CD4-positive, CD25-positive, alpha-beta regulatory T cell (primary cell): ENCODE measurements at regions not wholly inside any gene's neighbourhood (a gene's known extent, or its start where the extent isn't known, plus 50 kb on each side); places are given as distances from the start of the nearest gene placed in this dataset.

ENCODE experiments used
- ATAC-seq, 2 donors: fragments of 150-1000 bp; cut with Tn5 transposase; one replicate each; pipeline ENCODE4 v1.10.0; 2021; ENCODE audit warnings: low read depth in 2 of 2, moderate number of reproducible peaks in 2 of 2, moderate library complexity in 1 of 2
- DNase-seq, 3 donors: peaks; one replicate each; pipeline versions ENCODE4 v3.0.0 to v3.0.0-alpha.2; 2012 to 2022; ENCODE audit warnings: mixed read lengths in 1 of 3
- H3K27ac ChIP-seq: one replicate; pipeline ENCODE4 v1.7.0; 2013; ENCODE audit warnings: mild to moderate bottlenecking, low read length; ENCODE audit not compliant: insufficient read depth, poor library complexity, severe bottlenecking
- H3K27me3 ChIP-seq: one replicate; pipeline ENCODE4 v1.7.0; 2013; ENCODE audit warnings: low read length; ENCODE audit not compliant: control insufficient read depth, insufficient read depth
- H3K36me3 ChIP-seq: one replicate; pipeline ENCODE4 v1.7.0; 2013; ENCODE audit warnings: mild to moderate bottlenecking, low read length, moderate library complexity; ENCODE audit not compliant: control insufficient read depth, insufficient read depth
- H3K4me1 ChIP-seq: 2 replicates; pipeline ENCODE4 v1.7.0; 2013; ENCODE audit warnings: mild to moderate bottlenecking, low read length; ENCODE audit not compliant: insufficient read depth, control insufficient read depth, poor library complexity, severe bottlenecking
- H3K4me3 ChIP-seq: one replicate; pipeline ENCODE4 v1.7.0; 2013; ENCODE audit warnings: low read depth, mild to moderate bottlenecking, low read length, moderate library complexity
- H3K9me3 ChIP-seq, 2 experiments: 1 replicate in 1 of 2; 2 replicates in 1 of 2; pipeline ENCODE4 v1.7.0; 2013; ENCODE audit warnings: low read length in 2 of 2, mild to moderate bottlenecking in 1 of 2, moderate library complexity in 1 of 2; ENCODE audit not compliant: control insufficient read depth in 2 of 2
- H3K27ac Mint-ChIP-seq, 3 donors: one replicate each; pipeline ENCODE4 v1.8.0; 2020 to 2022; ENCODE audit warnings: mild to moderate bottlenecking in 3 of 3, mixed read lengths in 3 of 3, moderate library complexity in 2 of 3
- H3K27me3 Mint-ChIP-seq: one replicate; pipeline ENCODE4 v1.8.0; 2022; ENCODE audit warnings: mild to moderate bottlenecking, mixed read lengths
- H3K36me3 Mint-ChIP-seq: one replicate; pipeline ENCODE4 v1.8.0; 2020; ENCODE audit warnings: mixed read lengths
- H3K4me1 Mint-ChIP-seq, 4 donors: one replicate each; pipeline ENCODE4 v1.8.0; 2020 to 2022; ENCODE audit warnings: mixed read lengths in 4 of 4, mild to moderate bottlenecking in 1 of 4
- H3K4me3 Mint-ChIP-seq, 4 donors: one replicate each; pipeline ENCODE4 v1.8.0; 2020 to 2022; ENCODE audit warnings: mild to moderate bottlenecking in 4 of 4, mixed read lengths in 4 of 4, moderate library complexity in 3 of 4
- H3K9me3 Mint-ChIP-seq, 7 donors: one replicate each; pipeline ENCODE4 v1.8.0; 2020 to 2022; ENCODE audit warnings: mixed read lengths in 7 of 7, mild to moderate bottlenecking in 3 of 7, moderate library complexity in 2 of 7

DNA sequence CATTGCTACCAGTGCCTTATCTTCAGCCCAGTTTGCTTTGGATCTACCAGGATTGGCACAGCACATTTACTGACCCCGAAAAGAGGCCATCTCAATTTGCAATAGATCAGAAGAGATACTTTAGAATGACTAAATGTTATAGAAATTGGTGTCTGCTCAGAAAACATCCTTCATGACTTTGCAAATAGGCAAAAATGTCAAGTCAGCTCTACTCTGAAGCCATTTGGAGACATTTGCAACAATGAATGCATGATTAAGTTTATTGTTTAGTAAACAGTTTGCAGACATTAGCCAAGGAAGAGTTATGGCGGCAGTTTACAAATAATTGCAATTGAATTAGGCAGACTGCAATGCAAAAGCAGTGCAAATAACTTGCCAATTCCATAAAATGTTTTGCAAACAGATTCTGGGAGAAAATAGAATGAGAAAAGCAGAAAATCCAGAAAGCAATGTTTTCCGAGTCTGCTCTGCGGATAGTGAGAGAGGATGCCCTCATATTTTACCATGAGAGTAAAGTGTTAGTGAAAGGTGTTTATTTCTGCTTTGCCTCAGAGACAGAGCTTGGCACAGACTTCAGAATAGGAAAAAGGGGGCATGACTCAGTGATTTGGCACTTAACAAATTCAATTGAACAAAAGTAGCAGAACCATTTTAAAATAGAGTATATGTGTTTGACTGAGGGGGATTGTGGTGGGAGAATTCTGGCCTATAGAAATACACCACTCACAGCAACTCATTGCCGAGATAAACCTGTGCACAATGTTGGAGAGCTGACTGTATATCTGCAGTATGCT is 334.9 kb upstream of the NR2F2 start:
- Mint-ChIP-seq H3K9me3 (peaks cover 0 to 4% (median 0%) of the 10 kb centered on the region in 7 donors), H3K36me3 (no peaks in the 10 kb centered on the region), H3K4me1 (peaks cover 11 to 23% (median 13%) of the 10 kb centered on the region in 4 donors), H3K4me3 (no peak overlapping the region), H3K27ac (no peak overlapping the region), H3K27me3 (peaks cover 9% of the 10 kb centered on the region)
- Histone ChIP-seq H3K27ac (no peak overlapping the region), H3K27me3 (peaks cover 7% of the 10 kb centered on the region), H3K4me3 (no peak overlapping the region), H3K9me3 (no peaks in the 10 kb centered on the region), H3K4me1 (peaks cover 10% of the 10 kb centered on the region), H3K36me3 (no peaks in the 10 kb centered on the region)
- DNase-seq: no peak
- ATAC-seq: no peak

DNA sequence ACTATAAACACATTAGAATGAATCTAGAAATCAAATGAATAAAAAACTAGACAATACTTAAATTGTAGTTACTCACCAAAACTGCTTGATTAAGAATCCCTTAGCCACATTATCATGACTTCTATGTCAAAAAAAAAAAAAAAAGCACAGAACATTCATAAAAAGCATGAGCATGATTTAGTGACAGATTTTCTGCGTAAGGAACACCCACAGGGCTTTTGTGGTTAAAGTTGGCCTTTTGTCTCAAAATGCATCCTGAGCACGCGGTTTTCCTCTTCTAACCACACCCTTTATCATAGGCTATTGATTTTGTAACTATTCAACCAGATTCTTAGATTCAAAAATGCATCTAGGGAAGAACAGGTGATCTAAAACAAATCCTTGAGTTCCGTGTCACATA is 334.0 kb upstream of the NR2F2 start:
- H3K27me3 ChIP-seq: peaks cover 7% of the 10 kb centered on the region
- ATAC-seq (no peak), DNase-seq (peak in 2 of 3 donors; percentile 12 to 44)
- Mint-ChIP-seq H3K36me3 (no peaks in the 10 kb centered on the region), H3K4me1 (peaks cover 11 to 23% (median 13%) of the 10 kb centered on the region in 4 donors), H3K27me3 (peaks cover 6% of the 10 kb centered on the region), H3K27ac (no peak overlapping the region), H3K9me3 (peaks cover 0 to 4% (median 0%) of the 10 kb centered on the region in 7 donors), H3K4me3 (peak overlapping the region in 1 of 4 donors; percentile 14)
- peak overlapping the region; percentile 56 for H3K4me3 ChIP-seq
- H3K9me3 ChIP-seq: no peaks in the 10 kb centered on the region
- peaks cover 10% of the 10 kb centered on the region for H3K4me1 ChIP-seq
- no peaks in the 10 kb centered on the region for H3K36me3 ChIP-seq
- no peak overlapping the region for H3K27ac ChIP-seq

DNA sequence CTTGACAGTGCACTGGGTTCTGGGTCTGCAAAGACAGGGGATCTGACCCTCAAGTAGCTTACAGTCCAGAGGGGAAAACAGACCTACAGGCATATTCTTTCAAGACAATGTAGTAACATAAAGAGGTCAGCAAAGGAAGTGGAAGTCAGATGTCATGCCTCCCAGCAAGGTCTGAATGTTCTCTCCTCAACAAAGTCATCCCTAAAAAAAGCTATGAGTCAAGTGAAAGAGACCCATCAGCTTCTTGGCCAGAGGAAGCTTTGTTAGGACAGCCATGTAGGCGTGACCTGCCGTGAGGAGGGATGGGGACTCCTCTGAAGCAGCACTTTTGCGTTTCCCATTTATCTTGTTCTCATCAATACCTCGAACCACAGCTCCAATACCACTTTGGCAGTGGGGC is 331.6 kb upstream of the NR2F2 start:
- Mint-ChIP-seq H3K27ac (no peak overlapping the region), H3K9me3 (peaks cover 0 to 3% (median 2%) of the 10 kb centered on the region in 7 donors), H3K4me1 (peaks cover 11 to 23% (median 13%) of the 10 kb centered on the region in 4 donors), H3K4me3 (no peak overlapping the region), H3K36me3 (no peaks in the 10 kb centered on the region), H3K27me3 (peaks cover 9% of the 10 kb centered on the region)
- peaks cover 10% of the 10 kb centered on the region for H3K4me1 ChIP-seq
- no peaks in the 10 kb centered on the region for H3K36me3 ChIP-seq
- no peak overlapping the region for H3K4me3 ChIP-seq
- no peaks in the 10 kb centered on the region for H3K9me3 ChIP-seq
- no peak for ATAC-seq
- DNase-seq: no peak
- no peak overlapping the region for H3K27ac ChIP-seq
- H3K27me3 ChIP-seq: peaks cover 3% of the 10 kb centered on the region

DNA sequence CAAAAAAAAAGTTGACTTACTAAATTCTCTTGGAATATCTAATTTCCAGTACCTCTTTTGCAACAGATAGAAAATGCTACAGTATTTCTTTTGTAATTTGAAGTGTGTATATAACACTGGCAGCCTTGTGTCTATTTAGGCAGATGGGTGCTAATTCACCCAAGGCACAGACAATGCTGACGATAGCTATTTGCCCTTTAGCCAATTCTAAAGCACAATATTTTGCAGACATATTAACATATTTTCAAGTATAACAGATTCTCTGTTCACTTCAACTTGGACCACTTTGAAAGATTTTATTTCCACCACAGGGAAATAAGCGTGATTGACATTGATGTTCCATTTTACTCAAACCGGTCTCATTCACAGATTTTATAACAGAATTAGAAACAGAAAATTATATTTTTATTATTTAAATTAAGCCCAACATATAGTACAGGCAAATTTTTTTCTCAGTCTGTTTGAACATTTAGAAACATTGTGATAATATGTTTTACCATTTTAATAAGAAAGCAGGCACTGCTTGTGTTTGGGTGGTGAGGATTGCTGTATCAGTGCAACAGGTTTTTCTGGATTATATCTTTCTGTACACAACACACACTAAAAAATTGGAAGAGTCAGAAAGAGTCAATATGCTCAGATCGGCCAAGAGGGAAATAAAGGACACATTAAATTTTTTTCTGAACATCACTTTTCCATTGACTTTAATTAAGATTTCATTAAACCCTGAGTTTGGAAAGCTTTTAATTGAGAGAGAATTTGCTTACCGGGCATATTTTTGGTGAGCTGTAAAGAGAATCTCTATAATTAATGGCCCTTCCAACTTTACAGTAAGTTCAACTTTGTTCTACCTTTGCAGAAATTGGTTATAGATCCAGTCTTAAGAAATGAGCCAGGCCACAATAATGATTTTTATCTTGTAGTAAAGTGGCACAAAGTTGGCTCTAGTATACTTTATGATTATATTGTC is 327.3 kb upstream of the NR2F2 start:
- no peak for DNase-seq
- ATAC-seq: no peak
- Mint-ChIP-seq H3K36me3 (peaks cover 4% of the 10 kb centered on the region), H3K27me3 (peaks cover 6% of the 10 kb centered on the region), H3K9me3 (peaks cover 0 to 6% (median 2%) of the 10 kb centered on the region in 7 donors), H3K27ac (no peak overlapping the region), H3K4me1 (peaks cover 0 to 5% (median 0%) of the 10 kb centered on the region in 4 donors), H3K4me3 (no peak overlapping the region)
- Histone ChIP-seq H3K4me1 (no peaks in the 10 kb centered on the region), H3K9me3 (no peaks in the 10 kb centered on the region), H3K36me3 (no peaks in the 10 kb centered on the region), H3K27me3 (peaks cover 6% of the 10 kb centered on the region), H3K27ac (no peak overlapping the region), H3K4me3 (no peak overlapping the region)

DNA sequence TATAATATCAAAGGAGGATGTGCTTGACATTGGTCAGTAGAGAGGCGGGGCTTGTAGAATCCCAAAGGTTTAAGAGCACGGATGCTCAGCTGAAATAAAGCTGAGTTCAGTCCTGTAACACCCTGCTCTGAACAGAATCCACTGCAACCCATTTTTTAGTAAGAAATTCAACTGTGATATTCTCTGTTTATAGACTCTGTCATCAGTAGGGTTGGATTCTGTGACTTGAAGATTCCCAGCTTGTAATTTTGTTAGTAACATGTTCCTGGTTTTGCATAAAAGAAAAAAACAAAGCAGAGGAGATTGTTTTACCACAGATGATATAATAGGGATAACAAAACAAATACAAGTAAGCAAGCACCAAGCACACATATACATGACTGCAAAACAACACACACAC is 324.6 kb upstream of the NR2F2 start:
- H3K4me3 ChIP-seq: no peak overlapping the region
- H3K9me3 ChIP-seq: no peaks in the 10 kb centered on the region
- Mint-ChIP-seq H3K4me1 (peaks cover 0 to 5% (median 0%) of the 10 kb centered on the region in 4 donors), H3K4me3 (no peak overlapping the region), H3K9me3 (peaks cover 0 to 6% (median 2%) of the 10 kb centered on the region in 7 donors), H3K27ac (no peak overlapping the region), H3K27me3 (peaks cover 7% of the 10 kb centered on the region), H3K36me3 (peaks cover 4% of the 10 kb centered on the region)
- no peak overlapping the region for H3K27ac ChIP-seq
- H3K36me3 ChIP-seq: no peaks in the 10 kb centered on the region
- no peaks in the 10 kb centered on the region for H3K4me1 ChIP-seq
- peaks cover 3% of the 10 kb centered on the region for H3K27me3 ChIP-seq
- DNase-seq (no peak), ATAC-seq (no peak)

DNA sequence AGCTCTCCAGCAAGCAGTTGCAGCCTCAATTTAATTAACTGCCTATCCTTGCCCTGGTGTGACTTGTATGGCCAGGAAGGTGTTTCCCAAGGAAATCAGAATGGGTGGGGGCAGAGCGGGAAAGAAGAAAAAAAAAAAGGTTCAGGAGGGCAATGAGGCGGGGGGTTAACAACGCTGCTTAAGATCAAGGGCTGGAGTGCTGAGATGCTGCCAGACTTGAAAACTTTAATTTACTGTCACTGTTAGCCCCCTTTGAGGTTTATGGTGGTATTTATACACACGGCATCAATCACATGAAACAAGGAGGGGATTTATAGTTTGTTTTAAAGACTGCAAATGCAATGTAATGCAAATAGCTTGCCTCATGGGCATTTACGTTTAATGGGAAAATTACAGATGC is 319.4 kb upstream of the NR2F2 start:
- Mint-ChIP-seq H3K27me3 (peaks cover 8% of the 10 kb centered on the region), H3K4me1 (peaks cover 0 to 5% (median 0%) of the 10 kb centered on the region in 4 donors), H3K9me3 (peaks cover 0 to 6% (median 3%) of the 10 kb centered on the region in 7 donors), H3K36me3 (peaks cover 4% of the 10 kb centered on the region), H3K27ac (no peak overlapping the region), H3K4me3 (no peak overlapping the region)
- ATAC-seq: no peak
- H3K27ac ChIP-seq: no peak overlapping the region
- H3K9me3 ChIP-seq: peaks cover 0 to 2% of the 10 kb centered on the region in 2 experiments
- H3K4me3 ChIP-seq: no peak overlapping the region
- H3K27me3 ChIP-seq: peaks cover 3% of the 10 kb centered on the region
- no peaks in the 10 kb centered on the region for H3K4me1 ChIP-seq
- DNase-seq: no peak
- H3K36me3 ChIP-seq: no peaks in the 10 kb centered on the region

DNA sequence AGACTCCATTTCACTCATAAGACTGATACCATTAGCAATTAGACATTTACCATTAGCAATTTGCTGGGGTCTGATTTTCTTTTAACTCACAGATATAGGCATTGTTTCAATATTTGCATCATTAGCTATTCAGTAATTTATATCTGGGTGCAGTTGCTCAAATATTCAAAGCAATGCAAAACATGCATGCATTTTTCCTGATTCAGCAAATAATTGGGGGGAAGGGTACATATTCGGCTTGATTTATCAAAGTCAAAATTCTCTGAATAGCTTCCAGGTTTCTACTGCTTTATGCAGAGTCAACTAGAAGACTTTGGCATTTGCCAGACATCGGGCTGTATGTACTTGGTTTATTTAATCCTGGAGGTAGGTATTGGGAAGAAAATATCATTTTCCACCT is 315.6 kb upstream of the NR2F2 start:
- H3K4me1 ChIP-seq: no peaks in the 10 kb centered on the region
- peaks cover 3% of the 10 kb centered on the region for H3K27me3 ChIP-seq
- Mint-ChIP-seq H3K4me1 (no peaks in the 10 kb centered on the region), H3K27ac (no peak overlapping the region), H3K4me3 (no peak overlapping the region), H3K9me3 (peaks cover 0 to 5% (median 3%) of the 10 kb centered on the region in 7 donors), H3K27me3 (peaks cover 8% of the 10 kb centered on the region), H3K36me3 (no peaks in the 10 kb centered on the region)
- no peak overlapping the region for H3K4me3 ChIP-seq
- no peaks in the 10 kb centered on the region for H3K36me3 ChIP-seq
- DNase-seq (no peak), ATAC-seq (no peak)
- peaks cover 0 to 2% of the 10 kb centered on the region in 2 experiments for H3K9me3 ChIP-seq
- no peak overlapping the region for H3K27ac ChIP-seq
